ENCODE measurements at regions not wholly inside any gene's neighbourhood (a gene's known extent, or its start where the extent isn't known, plus 50 kb on each side); places are given as distances from the start of the nearest gene placed in this dataset.

DNA sequence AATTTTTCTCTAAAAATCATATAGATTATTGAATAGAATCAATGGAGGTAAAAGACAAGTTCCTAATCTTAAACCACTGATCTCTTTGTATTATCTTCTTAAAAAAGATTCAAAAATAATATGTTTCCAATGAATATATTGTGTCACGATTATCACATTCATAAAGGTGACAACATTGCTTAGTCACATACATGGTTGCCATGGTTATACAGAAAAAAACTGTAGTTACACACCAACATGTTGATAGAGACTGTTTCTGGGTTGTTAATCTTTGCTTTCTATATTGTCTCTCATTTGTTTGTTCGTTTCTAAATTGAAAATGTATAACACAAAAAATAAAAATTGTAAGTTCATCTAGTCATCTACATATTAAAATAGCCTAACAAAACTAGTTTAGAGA lies 376.0 kb upstream of the ALCAM start:
- no peak overlapping the region for H3K27ac ChIP-seq
- H3K4me1 ChIP-seq, result no peaks in the 10 kb centered on the region
- no peak for TF ChIP-seq POLR2A (IDR thresholded peaks at IDR 0.05)
- TF ChIP-seq, protein P1, sequence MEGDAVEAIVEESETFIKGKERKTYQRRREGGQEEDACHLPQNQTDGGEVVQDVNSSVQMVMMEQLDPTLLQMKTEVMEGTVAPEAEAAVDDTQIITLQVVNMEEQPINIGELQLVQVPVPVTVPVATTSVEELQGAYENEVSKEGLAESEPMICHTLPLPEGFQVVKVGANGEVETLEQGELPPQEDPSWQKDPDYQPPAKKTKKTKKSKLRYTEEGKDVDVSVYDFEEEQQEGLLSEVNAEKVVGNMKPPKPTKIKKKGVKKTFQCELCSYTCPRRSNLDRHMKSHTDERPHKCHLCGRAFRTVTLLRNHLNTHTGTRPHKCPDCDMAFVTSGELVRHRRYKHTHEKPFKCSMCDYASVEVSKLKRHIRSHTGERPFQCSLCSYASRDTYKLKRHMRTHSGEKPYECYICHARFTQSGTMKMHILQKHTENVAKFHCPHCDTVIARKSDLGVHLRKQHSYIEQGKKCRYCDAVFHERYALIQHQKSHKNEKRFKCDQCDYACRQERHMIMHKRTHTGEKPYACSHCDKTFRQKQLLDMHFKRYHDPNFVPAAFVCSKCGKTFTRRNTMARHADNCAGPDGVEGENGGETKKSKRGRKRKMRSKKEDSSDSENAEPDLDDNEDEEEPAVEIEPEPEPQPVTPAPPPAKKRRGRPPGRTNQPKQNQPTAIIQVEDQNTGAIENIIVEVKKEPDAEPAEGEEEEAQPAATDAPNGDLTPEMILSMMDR (IDR thresholded peaks at IDR 0.05), result no peak
- no peaks in the 10 kb centered on the region for H3K9me3 ChIP-seq
- no peak overlapping the region for H3K4me3 ChIP-seq (replicated peaks in 1 of 3)
- 81 to 82% methylated on average over 2 of the region's 2 CpGs for WGBS, 2 donors
- intact Hi-C loops (cut with DNase I), result no loop called here
- no peak for DNase-seq
- H3K36me3 ChIP-seq, result no peaks in the 10 kb centered on the region
- no peaks in the 10 kb centered on the region for H3K27me3 ChIP-seq

- Histone ChIP-seq H3K9me3 (no peaks in the 10 kb centered on the region), H3K27ac (no peak overlapping the region), H3K27me3 (no peaks in the 10 kb centered on the region), H3K4me1 (no peaks in the 10 kb centered on the region), H3K36me3 (no peaks in the 10 kb centered on the region), H3K4me3 (replicated peaks in 1 of 3) (no peak overlapping the region)
- 76 to 89% methylated on average over 3 of the region's 3 CpGs for WGBS, 2 donors
- no peak for DNase-seq
- TF ChIP-seq POLR2A (IDR thresholded peaks at IDR 0.05), result no peak
- TF ChIP-seq, protein P1 (IDR thresholded peaks at IDR 0.05), result no peak
- intact Hi-C loops (cut with DNase I), result no loop called here
These were observed 374.0 kb upstream of the ALCAM start for GRCh38 chr3:104992676-104993075.

- H3K36me3 ChIP-seq, result no peaks in the 10 kb centered on the region
- H3K4me1 ChIP-seq, result no peaks in the 10 kb centered on the region
- no peak overlapping the region for H3K4me3 ChIP-seq (replicated peaks in 1 of 3)
- intact Hi-C loops (cut with DNase I), result no loop called here
- no peak overlapping the region for H3K27ac ChIP-seq
- no peak for TF ChIP-seq POLR2A (IDR thresholded peaks at IDR 0.05)
- TF ChIP-seq, protein P1 (IDR thresholded peaks at IDR 0.05), result no peak
- no peak for DNase-seq
- H3K27me3 ChIP-seq, result no peaks in the 10 kb centered on the region
- no peaks in the 10 kb centered on the region for H3K9me3 ChIP-seq
These were observed 360.5 kb upstream of the ALCAM start for GRCh38 chr3:105006164-105006563.

- Histone ChIP-seq H3K4me3 (replicated peaks in 1 of 3) (no peak overlapping the region), H3K9me3 (no peaks in the 10 kb centered on the region), H3K27me3 (no peaks in the 10 kb centered on the region), H3K27ac (no peak overlapping the region), H3K4me1 (no peaks in the 10 kb centered on the region), H3K36me3 (no peaks in the 10 kb centered on the region)
- 52 to 62% methylated on average over 2 of the region's 2 CpGs for WGBS, 2 donors
- no peak for DNase-seq
- intact Hi-C loops (cut with DNase I), result no loop called here
- TF ChIP-seq POLR2A (IDR thresholded peaks at IDR 0.05), result no peak
- TF ChIP-seq, protein P1 (IDR thresholded peaks at IDR 0.05), result no peak
These were observed 353.1 kb upstream of the ALCAM start for GRCh38 chr3:105013657-105014056.

DNA sequence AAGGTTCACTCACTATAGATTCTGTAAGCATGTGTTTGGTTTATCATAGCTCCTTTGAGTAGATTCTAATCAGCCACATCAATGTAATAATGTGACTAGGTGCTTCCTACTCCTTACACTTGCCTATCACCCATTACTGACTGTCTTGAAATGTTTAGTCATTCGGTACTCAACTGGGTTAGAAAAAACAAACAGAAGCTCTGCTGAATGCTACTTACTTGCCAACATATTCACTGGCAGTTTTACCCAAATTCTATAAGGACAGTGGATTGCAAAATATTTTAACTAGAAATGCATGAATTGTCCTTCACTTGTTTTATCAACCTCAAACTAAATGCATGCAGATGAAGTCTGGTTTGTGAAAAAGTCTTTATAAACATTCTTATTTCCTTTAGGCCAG lies 352.1 kb upstream of the ALCAM start:
- intact Hi-C loops (cut with DNase I), result no loop called here

More for the DNA sequence above, 352.1 kb upstream of the ALCAM start:
- 22 to 27% methylated on average over 1 of the region's 1 CpG for WGBS, 2 donors
- no peak for TF ChIP-seq POLR2A (IDR thresholded peaks at IDR 0.05)
- TF ChIP-seq, protein P1 (IDR thresholded peaks at IDR 0.05), result no peak
- no peaks in the 10 kb centered on the region for H3K27me3 ChIP-seq
- H3K36me3 ChIP-seq, result no peaks in the 10 kb centered on the region
- no peak overlapping the region for H3K4me3 ChIP-seq (replicated peaks in 1 of 3)
- H3K27ac ChIP-seq, result no peak overlapping the region
- no peaks in the 10 kb centered on the region for H3K4me1 ChIP-seq
- H3K9me3 ChIP-seq, result no peaks in the 10 kb centered on the region
- no peak for DNase-seq
